GM12891 (cell line): ENCODE measurements at regions not wholly inside any gene's neighbourhood (a gene's known extent, or its start where the extent isn't known, plus 50 kb on each side); places are given as distances from the start of the nearest gene placed in this dataset.

Source experiments
- SPI1 ChIP-seq: IDR thresholded peaks from 2 replicates; pipeline ENCODE4 v1.6.1; 2011; ENCODE audit warnings: low read depth, low read length, control low read depth
- TAF1 ChIP-seq: IDR thresholded peaks from 2 replicates; pipeline ENCODE4 v1.6.1; 2011; ENCODE audit warnings: low read depth, low read length, control low read depth

- TF ChIP-seq TAF1: no peak
- TF ChIP-seq SPI1: no peak
Observed at GRCh38 chr4:32824336-32824735, 2104.2 kb downstream of the PCDH7 start.
